IMR-90 (cell line): ENCODE measurements at regions not wholly inside any gene's neighbourhood (a gene's known extent, or its start where the extent isn't known, plus 50 kb on each side); places are given as distances from the start of the nearest gene placed in this dataset.

Experiments
- ATAC-seq: fragments of 200-7000 bp; cut with Tn5 transposase; 2 replicates; pipeline ENCODE4 v1.9.1; 2020; ENCODE audit warnings: low read depth, mild to moderate bottlenecking, moderate library complexity
- BruUV-seq: library from RNA; stranded (reverse); fragments of 400-500 nt; replicated peaks from 2 replicates; lab custom pipeline; 2021; lab: Mats Ljungman, UMichigan
- CTCF ChIA-PET: fragments of 300-600 bp; formaldehyde crosslinking; extraction: SDS; loops from one replicate; lab custom pipeline; 2021; ENCODE audit warnings: antibody characterized with exemption; lab: Yijun Ruan, JAX
- POLR2A ChIA-PET: fragments of 300-600 bp; sonication (Branson Sonifier 250); formaldehyde crosslinking; loops from one replicate; lab custom pipeline; 2022; ENCODE audit warnings: antibody characterized with exemption; ENCODE audit not compliant: unreplicated experiment; lab: Charles Lee
- DNase-seq: peaks from one replicate; pipeline ENCODE4 v3.0.0; 2013
- H2AFZ ChIP-seq: replicated peaks from 2 replicates; pipeline ENCODE3; 2013; ENCODE audit warnings: low read length, mild to moderate bottlenecking; ENCODE audit not compliant: poor library complexity
- H2AK5ac ChIP-seq: 2 replicates; pipeline ENCODE4 v1.6.1; 2013; ENCODE audit warnings: low read depth, low read length, inconsistent platforms
- H2AK9ac ChIP-seq: replicated peaks from 2 replicates; pipeline ENCODE3; 2013; ENCODE audit warnings: mild to moderate bottlenecking, low read depth, low read length, moderate library complexity; ENCODE audit not compliant: poor library complexity
- H2BK120ac ChIP-seq: 2 replicates; pipeline ENCODE4 v1.6.1; 2013; ENCODE audit warnings: low read depth, low read length, inconsistent platforms
- H2BK15ac ChIP-seq: 3 replicates; pipeline ENCODE4 v1.6.1; 2013; ENCODE audit warnings: low read depth, low read length, inconsistent platforms
- H2BK20ac ChIP-seq: 2 replicates; pipeline ENCODE4 v1.6.1; 2013; ENCODE audit warnings: low read depth, mild to moderate bottlenecking, inconsistent platforms, low read length, moderate library complexity
- H2BK5ac ChIP-seq: 2 replicates; pipeline ENCODE4 v1.6.1; 2013; ENCODE audit warnings: mild to moderate bottlenecking, low read depth, low read length, inconsistent platforms; ENCODE audit not compliant: poor library complexity, severe bottlenecking
- H3K14ac ChIP-seq: replicated peaks from 2 replicates; pipeline ENCODE4 v1.6.1; 2013; ENCODE audit warnings: low read depth, low read length, inconsistent platforms
- H3K18ac ChIP-seq: 2 replicates; pipeline ENCODE4 v1.6.1; 2013; ENCODE audit warnings: low read depth, low read length, control low read depth
- H3K23ac ChIP-seq: 2 replicates; pipeline ENCODE4 v1.6.1; 2013; ENCODE audit warnings: low read depth, low read length, inconsistent platforms
- H3K27ac ChIP-seq: 2 replicates; pipeline ENCODE4 v1.5.1; 2013; ENCODE audit warnings: mild to moderate bottlenecking, control low read depth, low read length; ENCODE audit not compliant: insufficient read depth
- H3K27me3 ChIP-seq: 2 replicates; pipeline ENCODE4 v1.6.1; 2013; ENCODE audit warnings: low read length; ENCODE audit not compliant: control insufficient read depth, insufficient read depth
- H3K36me3 ChIP-seq: 2 replicates; pipeline ENCODE4 v1.6.1; 2013; ENCODE audit warnings: low read length, mixed read lengths; ENCODE audit not compliant: control insufficient read depth, insufficient read depth
- H3K4ac ChIP-seq: 2 replicates; pipeline ENCODE4 v1.6.1; 2013; ENCODE audit warnings: low read depth, low read length, inconsistent platforms
- H3K4me1 ChIP-seq: 2 replicates; pipeline ENCODE4 v1.6.1; 2013; ENCODE audit warnings: low read length, mixed read lengths; ENCODE audit not compliant: control insufficient read depth, insufficient read depth
- H3K4me2 ChIP-seq: 2 replicates; pipeline ENCODE4 v1.6.1; 2013; ENCODE audit warnings: low read depth, mild to moderate bottlenecking, control low read depth, low read length, moderate library complexity
- H3K4me3 ChIP-seq: 2 replicates; pipeline ENCODE4 v1.5.1; 2013; ENCODE audit warnings: low read depth, mild to moderate bottlenecking, control low read depth, low read length, moderate library complexity; ENCODE audit not compliant: insufficient read depth
- H3K56ac ChIP-seq: 2 replicates; pipeline ENCODE4 v1.6.1; 2013; ENCODE audit warnings: low read length, inconsistent platforms; ENCODE audit not compliant: insufficient read depth; ENCODE audit errors: extremely low read depth
- H3K79me1 ChIP-seq, 2 experiments: 2 replicates each; pipeline ENCODE4 v1.6.1; 2013; ENCODE audit warnings: low read length in 2 of 2, inconsistent platforms in 1 of 2, low read depth in 1 of 2
- H3K9ac ChIP-seq: 2 replicates; pipeline ENCODE4 v1.6.1; 2013; ENCODE audit warnings: low read depth, low read length, control low read depth
- H3K9me1 ChIP-seq: 2 replicates; pipeline ENCODE4 v1.6.1; 2013; ENCODE audit warnings: low read length, inconsistent platforms; ENCODE audit not compliant: insufficient read depth
- H3K9me3 ChIP-seq: 2 replicates; pipeline ENCODE4 v1.6.1; 2013; ENCODE audit warnings: low read length; ENCODE audit not compliant: control insufficient read depth, insufficient read depth
- H4K20me1 ChIP-seq: 2 replicates; pipeline ENCODE4 v1.6.1; 2013; ENCODE audit warnings: low read length, inconsistent platforms; ENCODE audit not compliant: insufficient read depth
- H4K5ac ChIP-seq: 2 replicates; pipeline ENCODE4 v1.6.1; 2013; ENCODE audit warnings: mild to moderate bottlenecking, low read depth, low read length, control low read depth
- H4K8ac ChIP-seq, 2 experiments: 2 replicates each; pipeline ENCODE4 v1.6.1; 2013; ENCODE audit warnings: low read depth in 2 of 2, low read length in 2 of 2, control low read depth in 1 of 2, inconsistent platforms in 1 of 2
- H4K91ac ChIP-seq: 2 replicates; pipeline ENCODE4 v1.6.1; 2013; ENCODE audit warnings: low read depth, low read length, inconsistent platforms; ENCODE audit not compliant: insufficient read depth
- BHLHE40 ChIP-seq: fragments of 150-350 bp; IDR thresholded peaks from 2 replicates; pipeline ENCODE4 v1.6.1; 2016; ENCODE audit warnings: mild to moderate bottlenecking, low read depth, low read length
- CEBPB ChIP-seq: IDR thresholded peaks from 2 replicates; pipeline ENCODE4 v1.6.1; 2012; ENCODE audit warnings: low read depth, low read length, improper control_type of control experiment
- CHD1 ChIP-seq: IDR thresholded peaks from 2 replicates; pipeline ENCODE4 v1.6.1; 2012; ENCODE audit warnings: low read depth, low read length, improper control_type of control experiment
- FOS ChIP-seq: fragments of 150-350 bp; IDR thresholded peaks from 2 replicates; pipeline ENCODE4 v1.6.1; 2016; ENCODE audit warnings: low read depth, low read length
- MAFK ChIP-seq: IDR thresholded peaks from 2 replicates; pipeline ENCODE4 v1.6.1; 2012; ENCODE audit warnings: low read depth, low read length, improper control_type of control experiment
- MAZ ChIP-seq: IDR thresholded peaks from 2 replicates; pipeline ENCODE4 v1.6.1; 2012; ENCODE audit warnings: low read depth, mild to moderate bottlenecking, low read length, improper control_type of control experiment, moderate library complexity, borderline replicate concordance
- MXI1 ChIP-seq: IDR thresholded peaks from 2 replicates; pipeline ENCODE4 v1.6.1; 2012; ENCODE audit warnings: low read depth, mild to moderate bottlenecking, low read length, moderate library complexity, borderline replicate concordance
- NFE2L2 ChIP-seq: fragments of 150-350 bp; IDR thresholded peaks from 2 replicates; pipeline ENCODE4 v1.6.1; 2016; ENCODE audit warnings: low read depth, mild to moderate bottlenecking, low read length
- POLR2A ChIP-seq: IDR thresholded peaks from 2 replicates; pipeline ENCODE4 v1.6.1; 2012; ENCODE audit warnings: mild to moderate bottlenecking, low read depth, low read length
- RAD21 ChIP-seq: IDR thresholded peaks from 2 replicates; pipeline ENCODE4 v1.6.1; 2012; ENCODE audit warnings: low read length, improper control_type of control experiment
- RCOR1 ChIP-seq: IDR thresholded peaks from 2 replicates; pipeline ENCODE4 v1.6.1; 2012; ENCODE audit warnings: mild to moderate bottlenecking, low read length, improper control_type of control experiment; ENCODE audit not compliant: insufficient replicate concordance
- RFX5 ChIP-seq: IDR thresholded peaks from 2 replicates; pipeline ENCODE4 v1.8.0; 2012; ENCODE audit warnings: low read depth, mild to moderate bottlenecking, low read length, moderate library complexity
- SMC3 ChIP-seq: fragments of 150-350 bp; IDR thresholded peaks from 2 replicates; pipeline ENCODE4 v1.6.1; 2016; ENCODE audit warnings: low read depth, mild to moderate bottlenecking, antibody characterized with exemption, low read length, moderate library complexity
- USF2 ChIP-seq: fragments of 150-350 bp; IDR thresholded peaks from 2 replicates; pipeline ENCODE4 v1.6.1; 2017; ENCODE audit warnings: mild to moderate bottlenecking, antibody characterized with exemption, low read length, low read depth
- WGBS, 2 experiments: methylation state at CpG; one replicate each; pipeline versions ENCODE4 v1.1.5 to v1.1.7; 2013; ENCODE audit warnings: missing lambda C conversion rate in 2 of 2; ENCODE audit not compliant: insufficient read length in 1 of 2; ENCODE audit errors: extremely low coverage in 2 of 2; 5-methylcytosine and 5-hydroxymethylcytosine counted together
- dilution Hi-C: fragments of 300-500 bp; cut with HindIII; formaldehyde crosslinking; loops from one replicate; pipeline ENCODE4 v1.14.3; 2018; ENCODE audit warnings: low sequenced_read_pairs; ENCODE audit not compliant: unreplicated experiment
- in situ Hi-C: fragments of 300-500 bp; cut with MboI; formaldehyde crosslinking; loops from 3 replicates; pipeline ENCODE4 v1.14.3; 2019; ENCODE audit warnings: low sequenced_read_pairs, inconsistent platforms, mixed read lengths
- intact Hi-C: fragments of 100-400 bp; cut with micrococcal nuclease; formaldehyde crosslinking; loops from 2 replicates; pipeline ENCODE4 v1.10.0; 2022
- TF ChIP-seq, protein P1 (sequence below): conservative IDR thresholded peaks from 2 replicates; pipeline ENCODE4 v1.5.1; 2012; ENCODE audit warnings: mild to moderate bottlenecking, low read depth, low read length, improper control_type of control experiment
- TF ChIP-seq, protein P2 (sequence below): fragments of 150-350 bp; IDR thresholded peaks from 2 replicates; pipeline ENCODE4 v1.6.1; 2016; ENCODE audit warnings: low read depth, mild to moderate bottlenecking, low read length, moderate library complexity, borderline replicate concordance

GRCh38 chr21:27155130-27155500, 188.2 kb upstream of the ADAMTS5 start:
- CTCF ChIA-PET = interaction anchor here (0.6 kb wide), 1 partner anchor 136 kb away, joined by 7 read pairs; no protein-coding TSS in a partner anchor
- TF ChIP-seq CHD1 (no peak), RAD21 (no peak), MXI1 (no peak), SMC3 (no peak), BHLHE40 (no peak), MAZ (no peak), MAFK (no peak), POLR2A (no peak), NFE2L2 (no peak), FOS (no peak), RCOR1 (no peak), USF2 (no peak), RFX5 (no peak), CEBPB (no peak)
- TF ChIP-seq, protein P1, sequence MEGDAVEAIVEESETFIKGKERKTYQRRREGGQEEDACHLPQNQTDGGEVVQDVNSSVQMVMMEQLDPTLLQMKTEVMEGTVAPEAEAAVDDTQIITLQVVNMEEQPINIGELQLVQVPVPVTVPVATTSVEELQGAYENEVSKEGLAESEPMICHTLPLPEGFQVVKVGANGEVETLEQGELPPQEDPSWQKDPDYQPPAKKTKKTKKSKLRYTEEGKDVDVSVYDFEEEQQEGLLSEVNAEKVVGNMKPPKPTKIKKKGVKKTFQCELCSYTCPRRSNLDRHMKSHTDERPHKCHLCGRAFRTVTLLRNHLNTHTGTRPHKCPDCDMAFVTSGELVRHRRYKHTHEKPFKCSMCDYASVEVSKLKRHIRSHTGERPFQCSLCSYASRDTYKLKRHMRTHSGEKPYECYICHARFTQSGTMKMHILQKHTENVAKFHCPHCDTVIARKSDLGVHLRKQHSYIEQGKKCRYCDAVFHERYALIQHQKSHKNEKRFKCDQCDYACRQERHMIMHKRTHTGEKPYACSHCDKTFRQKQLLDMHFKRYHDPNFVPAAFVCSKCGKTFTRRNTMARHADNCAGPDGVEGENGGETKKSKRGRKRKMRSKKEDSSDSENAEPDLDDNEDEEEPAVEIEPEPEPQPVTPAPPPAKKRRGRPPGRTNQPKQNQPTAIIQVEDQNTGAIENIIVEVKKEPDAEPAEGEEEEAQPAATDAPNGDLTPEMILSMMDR = no peak
- TF ChIP-seq, protein P2, sequence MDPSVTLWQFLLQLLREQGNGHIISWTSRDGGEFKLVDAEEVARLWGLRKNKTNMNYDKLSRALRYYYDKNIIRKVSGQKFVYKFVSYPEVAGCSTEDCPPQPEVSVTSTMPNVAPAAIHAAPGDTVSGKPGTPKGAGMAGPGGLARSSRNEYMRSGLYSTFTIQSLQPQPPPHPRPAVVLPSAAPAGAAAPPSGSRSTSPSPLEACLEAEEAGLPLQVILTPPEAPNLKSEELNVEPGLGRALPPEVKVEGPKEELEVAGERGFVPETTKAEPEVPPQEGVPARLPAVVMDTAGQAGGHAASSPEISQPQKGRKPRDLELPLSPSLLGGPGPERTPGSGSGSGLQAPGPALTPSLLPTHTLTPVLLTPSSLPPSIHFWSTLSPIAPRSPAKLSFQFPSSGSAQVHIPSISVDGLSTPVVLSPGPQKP = no peak

More at GRCh38 chr21:27155130-27155500, 188.2 kb upstream of the ADAMTS5 start:
- Histone ChIP-seq H3K9ac (no peak overlapping the region), H2BK5ac (no peak overlapping the region), H3K4me2 (no peak overlapping the region), H3K36me3 (no peaks in the 10 kb centered on the region), H2AK5ac (no peak overlapping the region), H3K79me1 (no peaks in the 10 kb centered on the region), H3K23ac (no peak overlapping the region), H2BK120ac (no peak overlapping the region), H3K9me3 (no peaks in the 10 kb centered on the region), H2BK20ac (no peak overlapping the region), H3K27ac (no peak overlapping the region), H3K14ac (no peak overlapping the region), H3K4me3 (no peak overlapping the region), H3K9me1 (no peaks in the 10 kb centered on the region), H3K4ac (no peak overlapping the region), H2AFZ (no peak overlapping the region), H4K20me1 (no peaks in the 10 kb centered on the region), H3K27me3 (no peaks in the 10 kb centered on the region), H4K5ac (no peak overlapping the region), H4K91ac (no peak overlapping the region), H2AK9ac (no peak overlapping the region), H3K4me1 (peaks cover 2% of the 10 kb centered on the region; the same call in 1 of the 2 replicates), H3K18ac (no peak overlapping the region), H2BK15ac (no peak overlapping the region), H4K8ac (no peak overlapping the region), H3K56ac (no peak overlapping the region)
- POLR2A ChIA-PET = no interaction called here
- ATAC-seq (no peak), DNase-seq (no peak)
- intact Hi-C loops = no loop called here
- no CpG with 5 or more reads among the region's 1 CpG for WGBS, 2 experiments
- dilution Hi-C loops = no loop called here
- BruUV-seq = no TSS peak
- in situ Hi-C loops = no loop called here
